Mesendoderm (in vitro differentiated cells): ENCODE measurements at regions not wholly inside any gene's neighbourhood (a gene's known extent, or its start where the extent isn't known, plus 50 kb on each side); places are given as distances from the start of the nearest gene placed in this dataset.

Experiments
- DNase-seq: peaks from one replicate; pipeline ENCODE4 v3.0.0; 2013
- H2AK5ac ChIP-seq: 2 replicates; pipeline ENCODE4 v1.6.1; 2013; ENCODE audit warnings: low read length, inconsistent platforms
- H2BK120ac ChIP-seq: 2 replicates; pipeline ENCODE4 v1.6.1; 2013; ENCODE audit warnings: low read depth, mild to moderate bottlenecking, low read length, moderate library complexity, mixed read lengths
- H2BK15ac ChIP-seq: replicated peaks from 2 replicates; pipeline ENCODE4 v1.6.1; 2013; ENCODE audit warnings: low read depth, mild to moderate bottlenecking, moderate library complexity
- H2BK5ac ChIP-seq: 2 replicates; pipeline ENCODE4 v1.6.1; 2013; ENCODE audit warnings: low read length, inconsistent platforms
- H3K18ac ChIP-seq: 2 replicates; pipeline ENCODE4 v1.6.1; 2013; ENCODE audit warnings: mild to moderate bottlenecking, low read length, mixed read lengths
- H3K23ac ChIP-seq: one replicate; pipeline ENCODE4 v1.6.1; 2013; ENCODE audit warnings: low read length
- H3K27ac ChIP-seq: 2 replicates; pipeline ENCODE4 v1.5.1; 2013; ENCODE audit warnings: low read depth, mild to moderate bottlenecking, inconsistent platforms, low read length, moderate library complexity
- H3K27me3 ChIP-seq: 2 replicates; pipeline ENCODE4 v1.6.1; 2013; ENCODE audit warnings: low read length, control low read depth, mild to moderate bottlenecking, inconsistent platforms; ENCODE audit not compliant: insufficient read depth, poor library complexity
- H3K36me3 ChIP-seq: 2 replicates; pipeline ENCODE4 v1.6.1; 2013; ENCODE audit warnings: low read length, inconsistent platforms; ENCODE audit not compliant: control insufficient read depth, insufficient read depth
- H3K4ac ChIP-seq: one replicate; pipeline ENCODE4 v1.6.1; 2013; ENCODE audit warnings: low read depth, mild to moderate bottlenecking, low read length, moderate library complexity
- H3K4me1 ChIP-seq: 2 replicates; pipeline ENCODE4 v1.6.1; 2013; ENCODE audit warnings: low read depth, low read length, inconsistent platforms; ENCODE audit not compliant: control insufficient read depth
- H3K4me2 ChIP-seq: 2 replicates; pipeline ENCODE4 v1.6.1; 2013; ENCODE audit warnings: low read length
- H3K4me3 ChIP-seq: 2 replicates; pipeline ENCODE4 v1.5.1; 2013; ENCODE audit warnings: mild to moderate bottlenecking, low read length
- H3K56ac ChIP-seq: one replicate; pipeline ENCODE4 v1.6.1; 2013; ENCODE audit warnings: low read length
- H3K79me1 ChIP-seq: 2 replicates; pipeline ENCODE4 v1.6.1; 2013; ENCODE audit warnings: low read length, inconsistent platforms
- H3K79me2 ChIP-seq: 2 replicates; pipeline ENCODE4 v1.6.1; 2013; ENCODE audit warnings: mild to moderate bottlenecking, low read length; ENCODE audit not compliant: control insufficient read depth, insufficient read depth
- H3K9ac ChIP-seq: 2 replicates; pipeline ENCODE4 v1.6.1; 2013; ENCODE audit warnings: low read length, inconsistent platforms
- H4K5ac ChIP-seq: one replicate; pipeline ENCODE4 v1.6.1; 2013; ENCODE audit warnings: low read length
- H4K8ac ChIP-seq: one replicate; pipeline ENCODE4 v1.6.1; 2013; ENCODE audit warnings: low read depth, mild to moderate bottlenecking, control low read depth, low read length, moderate library complexity
- WGBS: extraction: QIAGEN DNeasy Blood & Tissue Kit; methylation state at CpG from one replicate; pipeline ENCODE4 v1.1.7; 2013; ENCODE audit warnings: low lambda C conversion rate, missing lambda C conversion rate; ENCODE audit not compliant: insufficient coverage; ENCODE audit errors: extremely low coverage; 5-methylcytosine and 5-hydroxymethylcytosine counted together

DNA sequence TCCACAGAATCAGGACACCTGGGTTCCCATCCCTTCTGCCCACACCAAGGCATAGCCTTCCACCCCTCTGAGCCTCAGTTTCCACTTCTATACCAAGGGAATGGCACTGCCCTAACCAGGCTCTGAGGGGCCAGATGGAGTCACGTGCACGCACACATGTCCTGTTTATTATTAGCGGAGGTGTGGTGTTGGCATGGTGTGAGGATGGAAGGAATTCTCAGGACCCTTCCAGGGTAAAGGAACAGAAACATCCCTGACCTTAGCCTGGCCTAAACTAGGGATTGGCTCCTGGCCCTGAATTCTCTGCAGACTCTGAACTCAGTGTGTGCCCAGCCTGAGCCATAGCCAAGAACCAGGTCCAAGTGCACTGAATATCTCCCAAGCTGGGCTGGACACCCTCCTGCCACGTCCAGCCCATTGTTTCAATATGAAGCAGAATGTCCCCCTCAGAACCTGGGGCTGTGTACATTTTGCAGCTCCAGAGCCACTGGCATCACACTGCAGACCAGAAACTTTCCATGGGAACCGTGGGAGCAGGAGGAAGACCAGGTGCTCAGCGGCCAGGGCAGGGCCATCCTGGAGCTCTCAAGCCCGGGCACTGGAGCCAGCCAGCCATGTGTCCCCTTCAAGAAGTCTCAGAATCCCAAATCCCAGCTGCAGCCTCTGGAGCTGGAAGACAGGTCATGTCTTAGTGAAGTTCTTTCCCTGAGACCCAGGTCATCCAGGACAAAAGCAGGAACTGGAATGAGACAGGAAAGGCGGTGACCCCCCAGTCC, 208.4 kb downstream of the ANKRD60 start:
- no peak overlapping the region for H4K5ac ChIP-seq
- H3K4me3 ChIP-seq = no peak overlapping the region
- no peak overlapping the region for H2BK120ac ChIP-seq
- no peaks in the 10 kb centered on the region for H3K79me1 ChIP-seq
- no peak overlapping the region for H3K4me2 ChIP-seq
- H2AK5ac ChIP-seq = no peak overlapping the region
- WGBS = no CpG with 5 or more reads among the region's 8 CpGs
- no peak overlapping the region for H3K18ac ChIP-seq
- H3K27me3 ChIP-seq = no peaks in the 10 kb centered on the region
- H3K79me2 ChIP-seq = no peaks in the 10 kb centered on the region
- no peak overlapping the region for H4K8ac ChIP-seq
- H3K9ac ChIP-seq = no peak overlapping the region
- H3K4ac ChIP-seq = no peak overlapping the region
- H3K36me3 ChIP-seq = no peaks in the 10 kb centered on the region
- H2BK15ac ChIP-seq = no peak overlapping the region
- H3K4me1 ChIP-seq = no peaks in the 10 kb centered on the region
- no peak overlapping the region for H2BK5ac ChIP-seq
- no peak for DNase-seq
- no peak overlapping the region for H3K23ac ChIP-seq
- no peak overlapping the region for H3K56ac ChIP-seq
- H3K27ac ChIP-seq = no peak overlapping the region

DNA sequence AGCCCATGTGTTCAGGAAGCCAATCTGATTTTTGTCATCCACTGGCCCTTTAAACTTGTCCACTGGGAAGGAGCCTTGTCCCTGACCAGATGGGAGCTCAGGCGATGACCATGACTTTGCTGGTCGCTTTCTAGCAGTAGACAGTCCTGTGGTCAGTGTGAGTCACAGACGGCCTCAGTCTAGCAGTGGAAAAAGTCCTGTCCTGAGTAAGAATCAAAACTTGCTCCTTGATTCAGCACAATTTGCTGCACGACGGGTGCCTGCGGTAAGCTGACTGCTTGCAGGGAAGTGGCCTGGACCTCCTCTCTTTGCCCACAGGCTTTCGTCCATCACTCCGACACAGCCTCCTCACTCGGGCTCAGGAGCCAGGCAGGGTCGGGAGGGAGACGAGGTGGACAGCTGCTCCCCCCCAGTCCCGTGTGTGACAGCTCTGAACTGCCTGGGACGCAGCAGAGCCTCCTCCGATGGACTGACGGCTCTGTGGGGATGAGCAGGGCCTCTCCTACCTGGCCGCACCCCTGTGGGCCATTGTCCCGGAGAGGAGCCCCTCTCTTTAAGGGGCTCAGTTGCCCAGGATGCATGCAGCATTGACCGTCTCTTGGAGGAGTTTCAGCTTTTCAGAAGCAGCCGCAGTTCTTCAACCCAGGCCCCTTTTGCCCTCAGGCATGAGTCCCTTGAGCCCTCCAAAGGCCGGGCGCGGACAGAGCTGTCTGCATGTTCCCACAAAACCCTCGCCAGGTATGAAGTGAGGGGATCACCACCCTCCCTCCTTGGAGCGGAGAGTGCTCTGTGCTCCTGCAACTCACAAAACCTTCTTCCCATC, 209.2 kb downstream of the ANKRD60 start:
- Histone ChIP-seq H3K56ac (no peak overlapping the region), H2BK15ac (no peak overlapping the region), H3K27ac (no peak overlapping the region), H3K79me1 (no peaks in the 10 kb centered on the region), H4K5ac (no peak overlapping the region), H2BK5ac (no peak overlapping the region), H3K4me2 (no peak overlapping the region), H3K18ac (no peak overlapping the region), H3K4me3 (no peak overlapping the region), H3K23ac (no peak overlapping the region), H2BK120ac (no peak overlapping the region), H3K4ac (no peak overlapping the region), H4K8ac (no peak overlapping the region), H3K27me3 (no peaks in the 10 kb centered on the region), H2AK5ac (no peak overlapping the region), H3K4me1 (no peaks in the 10 kb centered on the region), H3K9ac (no peak overlapping the region), H3K36me3 (no peaks in the 10 kb centered on the region), H3K79me2 (no peaks in the 10 kb centered on the region)
- DNase-seq = no peak
- no CpG with 5 or more reads among the region's 24 CpGs for WGBS

DNA sequence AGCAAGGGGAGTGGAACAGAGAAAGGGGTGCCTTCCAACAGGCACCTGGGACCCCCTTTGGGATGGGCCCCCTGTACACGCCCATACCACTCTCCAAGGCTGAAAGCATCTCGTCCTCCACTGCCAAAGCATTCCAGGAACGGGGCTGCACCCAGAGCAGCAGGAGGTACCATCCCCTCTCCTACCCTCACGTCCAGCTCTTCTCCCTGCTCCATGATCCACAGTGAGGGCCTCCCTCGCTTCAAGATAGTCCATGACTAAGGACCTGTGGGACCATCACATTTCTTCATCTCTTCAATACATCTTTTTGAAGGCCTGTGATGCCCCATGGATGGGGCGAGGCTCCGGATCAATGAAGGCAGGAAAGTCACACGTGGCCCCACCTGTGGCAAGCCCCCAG, 209.9 kb downstream of the ANKRD60 start:
- no peak overlapping the region for H3K9ac ChIP-seq
- no peaks in the 10 kb centered on the region for H3K4me1 ChIP-seq
- no peak overlapping the region for H3K23ac ChIP-seq
- H2BK120ac ChIP-seq = no peak overlapping the region
- H3K27ac ChIP-seq = no peak overlapping the region
- no peaks in the 10 kb centered on the region for H3K79me1 ChIP-seq
- no peak overlapping the region for H4K8ac ChIP-seq
- H3K4ac ChIP-seq = no peak overlapping the region
- H3K36me3 ChIP-seq = no peaks in the 10 kb centered on the region
- no peak overlapping the region for H2BK5ac ChIP-seq
- no peak overlapping the region for H4K5ac ChIP-seq
- H2BK15ac ChIP-seq = no peak overlapping the region
- no peaks in the 10 kb centered on the region for H3K79me2 ChIP-seq
- no peak for DNase-seq
- no peak overlapping the region for H3K4me2 ChIP-seq
- no CpG with 5 or more reads among the region's 8 CpGs for WGBS
- H3K18ac ChIP-seq = no peak overlapping the region
- no peak overlapping the region for H3K4me3 ChIP-seq
- H3K56ac ChIP-seq = no peak overlapping the region
- no peaks in the 10 kb centered on the region for H3K27me3 ChIP-seq
- H2AK5ac ChIP-seq = no peak overlapping the region

DNA sequence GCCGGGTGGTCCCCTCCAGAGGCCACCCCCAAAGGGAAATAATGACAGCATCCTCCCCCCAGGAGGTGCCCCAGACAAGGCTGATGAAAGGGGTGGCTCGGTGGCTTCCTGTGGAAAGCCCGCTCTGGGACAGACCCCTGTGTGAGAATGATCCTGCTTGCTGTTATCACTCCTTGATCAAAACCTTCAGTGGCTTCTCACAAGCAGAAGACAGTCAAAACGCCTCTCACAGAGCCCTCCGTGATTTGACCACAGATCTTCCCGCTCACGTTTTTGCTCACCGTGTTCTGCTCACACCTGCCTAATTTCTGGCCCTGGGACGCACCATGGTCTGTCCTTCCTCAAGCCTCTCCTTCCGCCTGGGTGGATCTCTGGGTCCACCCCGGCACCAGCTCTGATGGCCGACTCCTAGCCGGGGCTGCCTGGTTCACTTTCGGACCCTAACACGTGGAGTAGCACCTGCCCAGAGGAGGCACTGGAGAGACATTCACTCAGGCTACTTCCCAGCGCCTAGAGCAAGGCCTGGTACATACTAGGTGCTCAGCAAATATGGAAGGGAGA, 210.4 kb downstream of the ANKRD60 start:
- Histone ChIP-seq H3K4me1 (no peaks in the 10 kb centered on the region), H3K4me3 (no peak overlapping the region), H3K18ac (no peak overlapping the region), H3K4ac (no peak overlapping the region), H3K27me3 (no peaks in the 10 kb centered on the region), H4K8ac (no peak overlapping the region), H2BK15ac (no peak overlapping the region), H4K5ac (no peak overlapping the region), H3K23ac (no peak overlapping the region), H3K79me1 (no peaks in the 10 kb centered on the region), H3K27ac (no peak overlapping the region), H3K56ac (no peak overlapping the region), H2BK5ac (no peak overlapping the region), H3K4me2 (no peak overlapping the region), H3K9ac (no peak overlapping the region), H2AK5ac (no peak overlapping the region), H3K79me2 (no peaks in the 10 kb centered on the region), H2BK120ac (no peak overlapping the region), H3K36me3 (no peaks in the 10 kb centered on the region)
- no CpG with 5 or more reads among the region's 16 CpGs for WGBS
- no peak for DNase-seq

DNA sequence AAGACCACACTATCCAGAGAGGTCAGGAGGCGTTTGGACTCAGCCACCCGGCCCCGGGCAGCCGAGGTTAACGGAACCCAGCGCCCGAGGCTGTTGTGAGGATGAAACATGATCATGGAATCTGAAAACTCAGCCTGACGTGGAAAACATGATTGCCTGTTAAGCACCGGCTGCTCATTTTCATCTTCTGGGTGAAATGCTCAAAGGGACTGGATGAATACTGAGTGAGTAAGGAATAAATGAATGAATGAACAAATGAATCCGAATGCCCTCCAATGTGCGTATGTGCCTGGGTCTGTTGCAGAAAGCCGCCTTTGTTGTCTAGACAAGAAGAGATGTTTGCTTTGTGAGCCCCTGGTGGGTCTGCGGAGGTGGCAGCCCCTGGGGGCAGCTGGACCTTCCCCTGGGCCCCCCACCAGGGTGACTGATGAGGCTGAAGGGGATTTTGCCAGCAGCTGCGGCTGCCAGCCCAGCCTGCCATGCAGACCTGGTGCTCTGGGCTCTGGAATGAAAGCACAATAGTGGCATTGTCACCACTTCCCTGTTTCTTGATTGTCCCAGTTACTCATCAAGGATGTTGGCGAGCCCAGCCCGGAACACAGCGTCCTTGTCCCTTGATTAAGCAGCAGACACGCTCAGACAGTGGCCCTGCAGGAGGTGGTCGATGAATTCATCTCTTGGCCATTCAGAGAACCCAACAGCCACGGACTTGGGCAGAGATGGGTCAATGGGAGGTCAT, 211.1 kb downstream of the ANKRD60 start:
- Histone ChIP-seq H3K79me2 (no peaks in the 10 kb centered on the region), H2BK120ac (no peak overlapping the region), H3K36me3 (no peaks in the 10 kb centered on the region), H4K8ac (no peak overlapping the region), H3K27me3 (no peaks in the 10 kb centered on the region), H2BK15ac (no peak overlapping the region), H3K56ac (no peak overlapping the region), H2BK5ac (no peak overlapping the region), H3K27ac (no peak overlapping the region), H4K5ac (no peak overlapping the region), H3K79me1 (no peaks in the 10 kb centered on the region), H3K23ac (no peak overlapping the region), H2AK5ac (no peak overlapping the region), H3K4me1 (no peaks in the 10 kb centered on the region), H3K18ac (no peak overlapping the region), H3K4ac (no peak overlapping the region), H3K4me3 (no peak overlapping the region), H3K9ac (no peak overlapping the region), H3K4me2 (no peak overlapping the region)
- DNase-seq = no peak
- WGBS = no CpG with 5 or more reads among the region's 20 CpGs
